NCI-H2171 (cell line): ENCODE measurements at regions not wholly inside any gene's neighbourhood (a gene's known extent, or its start where the extent isn't known, plus 50 kb on each side); places are given as distances from the start of the nearest gene placed in this dataset.

ENCODE experiments used
- DNase-seq: peaks from one replicate; lab custom pipeline; 2025; lab: John Stamatoyannopoulos, UW

DNA sequence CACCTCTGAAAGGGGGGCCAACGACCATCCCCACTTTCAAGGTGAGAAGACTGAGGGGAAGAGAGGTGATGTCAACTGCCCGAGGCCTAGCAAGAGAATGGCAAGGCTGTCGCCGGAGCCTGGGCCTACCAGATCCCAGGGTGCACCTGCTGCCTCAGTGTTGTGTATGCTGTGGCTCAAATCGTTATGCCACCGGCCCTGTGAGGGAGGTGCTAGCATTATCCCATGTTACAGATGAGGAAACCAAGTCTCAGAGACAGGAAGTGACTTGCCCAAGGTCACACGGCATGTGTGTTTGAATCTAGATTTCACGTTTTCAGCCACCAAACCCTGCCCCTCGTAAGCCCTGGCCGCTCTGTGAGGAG is 152.5 kb downstream of the CEBPB start:
- DNase-seq, result no peak

DNA sequence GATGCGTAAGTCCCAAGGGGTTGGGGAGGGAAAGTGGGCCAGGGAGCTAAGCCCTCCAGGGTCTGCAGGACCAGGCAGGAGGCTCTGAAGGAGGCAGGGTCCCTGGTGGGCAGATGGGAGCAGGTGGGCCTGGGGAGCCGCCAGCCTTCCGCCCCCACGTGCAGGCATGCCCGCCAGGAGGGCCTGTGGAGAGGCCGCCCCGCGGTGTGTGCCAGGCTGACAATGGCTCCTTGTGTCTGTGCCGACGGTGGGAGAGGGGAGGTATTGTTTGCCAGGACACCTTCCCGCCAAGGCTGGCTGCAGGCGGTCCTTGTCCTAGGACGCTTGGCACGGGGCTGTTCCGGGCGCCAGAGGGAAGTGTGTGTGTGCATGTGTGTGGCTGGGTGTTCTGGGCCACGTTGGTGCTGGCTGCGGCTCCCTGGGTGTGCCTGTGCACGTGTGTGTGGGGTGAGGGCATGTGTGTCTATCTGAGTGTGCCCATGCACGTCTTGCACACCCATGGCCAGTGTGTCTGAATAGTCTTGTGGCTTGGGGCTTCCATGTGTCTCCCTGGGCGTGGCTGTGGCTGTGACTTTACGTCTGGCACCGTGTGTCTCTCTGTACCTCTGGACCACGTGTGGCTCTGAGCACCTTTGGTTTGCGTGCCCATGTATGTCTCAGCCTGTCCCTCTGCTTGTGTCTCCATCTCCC is 153.0 kb downstream of the CEBPB start:
- DNase-seq, result no peak

- DNase-seq, result no peak
Observed at GRCh38 chr20:50344232-50345071, 153.8 kb downstream of the CEBPB start.

GRCh38 chr20:50345712-50346373 is 155.2 kb downstream of the CEBPB start:
- DNase-seq, result no peak

DNA sequence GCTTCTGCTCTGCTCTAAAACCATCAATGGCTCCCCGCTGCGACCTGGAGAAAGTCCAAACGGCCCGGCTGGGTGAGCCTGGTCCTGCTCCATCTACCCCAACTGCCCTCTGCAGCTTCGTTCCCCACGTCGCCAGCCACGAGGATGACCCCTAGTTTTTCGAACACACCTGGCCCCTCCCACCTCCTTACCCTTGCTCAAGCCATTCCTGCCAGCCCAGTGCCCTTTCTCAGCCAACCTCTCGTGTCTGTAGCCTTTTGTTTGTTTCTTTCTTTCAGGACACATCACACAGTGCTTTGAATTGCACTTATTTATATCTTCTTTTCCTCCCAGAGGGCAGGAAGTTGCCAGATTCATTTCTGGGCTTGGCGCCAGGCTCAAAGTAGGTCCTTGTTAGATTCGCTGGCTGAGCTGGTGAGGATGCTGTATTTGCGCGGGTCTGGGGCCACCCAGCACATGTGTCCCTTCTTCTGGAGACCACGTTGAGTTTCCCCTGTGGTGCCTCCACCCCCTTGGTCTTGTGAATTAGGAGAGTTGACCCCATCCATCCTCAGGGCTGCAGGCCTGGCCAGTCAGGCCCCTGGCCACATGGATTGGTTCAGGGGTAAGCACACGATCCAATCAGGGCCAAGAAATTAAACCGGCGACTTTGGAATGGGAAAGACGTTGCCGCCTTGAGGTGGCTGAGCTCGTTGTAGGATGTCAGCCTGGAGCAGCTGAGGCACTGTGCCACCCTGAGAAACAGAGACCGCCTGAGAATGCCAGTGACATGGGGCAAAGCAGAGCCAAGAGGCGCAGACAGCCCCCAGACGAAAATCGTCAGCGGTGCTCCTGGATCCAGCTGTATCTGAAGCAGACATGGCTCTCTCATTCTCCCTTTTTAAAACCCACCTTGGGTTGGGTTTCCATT is 156.0 kb downstream of the CEBPB start:
- peak; percentile 72 for DNase-seq

DNA sequence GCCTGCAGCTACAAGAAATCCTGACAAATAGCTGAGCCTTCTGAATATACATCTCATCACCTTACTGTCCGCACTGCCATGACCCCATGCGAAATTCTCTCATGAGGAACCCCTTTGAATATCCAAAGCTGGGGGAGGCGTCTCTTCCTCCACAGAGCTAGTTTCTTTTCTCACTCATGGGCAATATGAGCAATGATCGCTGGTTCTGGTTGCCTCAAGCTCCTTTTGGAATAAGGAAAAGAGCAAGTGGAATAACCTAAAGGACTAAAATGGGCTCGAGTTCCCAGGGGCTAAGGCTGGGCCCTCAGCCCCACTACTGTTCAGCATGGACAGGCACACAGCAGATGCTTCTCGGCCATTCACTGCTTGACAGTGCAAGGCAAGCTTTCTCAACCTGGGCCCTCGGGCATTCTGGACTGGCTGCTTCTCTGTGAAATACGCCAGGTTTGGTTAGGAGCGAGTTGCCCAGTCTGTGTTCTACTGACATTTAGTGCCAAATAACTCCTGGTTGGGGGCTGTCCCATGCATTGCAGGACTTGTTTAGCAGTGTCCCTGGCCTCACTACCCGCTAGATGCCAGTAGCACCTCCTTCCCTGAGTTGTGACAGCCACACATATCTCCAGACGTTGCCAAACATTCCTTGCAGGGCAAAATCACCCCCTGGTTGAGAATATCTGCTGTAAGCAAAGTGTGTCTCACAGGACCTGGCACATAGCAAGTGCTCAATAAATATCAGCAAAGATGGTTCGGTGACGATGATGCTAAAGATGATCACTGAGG is 156.8 kb downstream of the CEBPB start:
- DNase-seq, result no peak

DNA sequence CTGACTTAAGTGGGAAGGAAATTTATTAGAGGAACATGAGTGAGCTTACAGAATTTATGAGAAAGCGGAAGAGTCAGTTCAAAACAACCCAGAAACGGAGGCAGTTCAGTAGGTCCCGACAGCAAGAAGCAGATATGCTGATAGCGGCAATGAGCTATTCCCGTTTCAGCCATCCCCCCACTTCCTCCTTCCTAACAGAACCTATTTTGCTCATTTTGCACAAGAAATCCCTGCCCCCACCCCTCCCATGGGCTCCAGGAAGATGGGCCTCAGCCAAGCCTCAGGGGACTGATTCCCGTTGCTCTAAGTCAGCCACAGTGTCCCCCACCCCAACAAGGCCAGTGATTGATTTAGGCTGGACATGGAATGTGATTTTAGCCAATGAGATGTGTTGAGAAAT is 157.5 kb downstream of the CEBPB start:
- no peak for DNase-seq

DNA sequence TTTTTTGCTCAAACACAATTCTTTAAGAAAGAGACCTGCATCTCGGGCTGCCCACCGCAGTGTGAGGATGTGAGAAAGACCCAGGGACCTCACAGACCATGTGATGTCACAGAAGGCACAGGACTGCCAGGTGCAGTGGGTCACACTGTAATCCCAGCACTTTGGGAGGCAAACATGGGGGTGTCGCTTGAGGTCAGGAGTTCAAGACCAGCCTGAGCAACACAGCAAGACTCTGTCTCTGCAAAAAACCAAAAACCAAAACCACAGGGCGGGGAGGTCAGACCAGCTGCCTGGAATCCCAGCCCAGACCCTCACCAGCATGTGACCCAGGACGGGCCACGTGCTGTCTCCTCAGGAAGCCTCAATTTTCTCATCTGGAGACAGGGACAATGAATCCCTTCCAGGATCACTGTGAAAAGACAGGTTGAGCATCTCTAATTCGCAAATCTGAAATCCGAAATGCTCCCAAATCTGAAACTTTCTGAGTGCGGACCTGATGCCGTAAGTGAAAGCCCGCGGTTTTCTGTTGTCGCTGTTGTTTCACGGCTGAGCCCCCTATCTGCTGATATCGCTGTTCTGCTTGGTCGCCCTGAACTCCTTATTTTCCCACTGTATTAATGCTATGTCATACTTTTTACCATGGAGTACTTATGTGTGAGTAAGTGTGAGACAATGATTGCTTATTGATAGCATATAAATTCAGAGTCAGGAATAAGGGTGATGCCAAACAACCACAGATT is 159.5 kb upstream of the PTPN1 start:
- no peak for DNase-seq

GRCh38 chr20:50351541-50351940 is 158.6 kb upstream of the PTPN1 start:
- no peak for DNase-seq

DNA sequence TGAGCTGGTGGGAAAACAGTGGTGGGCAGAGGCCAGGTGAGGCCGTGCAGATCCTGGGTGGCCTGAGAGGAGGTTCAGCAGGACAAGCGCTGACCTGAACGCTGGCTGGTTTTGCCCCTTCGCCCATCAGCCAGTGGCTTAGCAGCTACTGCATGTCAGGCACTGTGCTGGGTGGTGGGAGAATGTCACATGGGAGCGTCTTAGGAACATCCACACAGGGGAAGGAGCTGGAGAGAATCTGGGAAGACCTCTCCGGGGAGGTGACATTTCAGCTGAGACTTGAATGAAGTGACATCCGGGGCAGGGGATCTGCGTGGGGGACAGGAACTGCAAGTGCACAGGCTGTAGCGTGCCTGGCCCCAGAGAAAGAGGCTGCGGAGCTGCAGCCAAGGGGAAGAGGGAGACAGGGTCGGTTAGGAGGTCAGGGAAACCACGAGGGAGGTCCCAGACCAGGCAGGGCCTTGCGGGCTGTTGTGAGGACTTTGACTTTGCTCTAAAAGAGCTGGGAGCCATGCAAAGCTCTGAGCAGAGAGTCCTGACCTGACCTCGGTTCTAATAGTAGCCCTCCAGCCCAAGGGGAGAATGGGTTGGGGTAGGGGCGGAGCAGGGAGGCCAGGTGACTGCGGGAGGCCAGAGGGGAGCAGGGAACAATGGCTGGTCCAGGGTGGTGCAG is 156.8 kb upstream of the PTPN1 start:
- no peak for DNase-seq

DNA sequence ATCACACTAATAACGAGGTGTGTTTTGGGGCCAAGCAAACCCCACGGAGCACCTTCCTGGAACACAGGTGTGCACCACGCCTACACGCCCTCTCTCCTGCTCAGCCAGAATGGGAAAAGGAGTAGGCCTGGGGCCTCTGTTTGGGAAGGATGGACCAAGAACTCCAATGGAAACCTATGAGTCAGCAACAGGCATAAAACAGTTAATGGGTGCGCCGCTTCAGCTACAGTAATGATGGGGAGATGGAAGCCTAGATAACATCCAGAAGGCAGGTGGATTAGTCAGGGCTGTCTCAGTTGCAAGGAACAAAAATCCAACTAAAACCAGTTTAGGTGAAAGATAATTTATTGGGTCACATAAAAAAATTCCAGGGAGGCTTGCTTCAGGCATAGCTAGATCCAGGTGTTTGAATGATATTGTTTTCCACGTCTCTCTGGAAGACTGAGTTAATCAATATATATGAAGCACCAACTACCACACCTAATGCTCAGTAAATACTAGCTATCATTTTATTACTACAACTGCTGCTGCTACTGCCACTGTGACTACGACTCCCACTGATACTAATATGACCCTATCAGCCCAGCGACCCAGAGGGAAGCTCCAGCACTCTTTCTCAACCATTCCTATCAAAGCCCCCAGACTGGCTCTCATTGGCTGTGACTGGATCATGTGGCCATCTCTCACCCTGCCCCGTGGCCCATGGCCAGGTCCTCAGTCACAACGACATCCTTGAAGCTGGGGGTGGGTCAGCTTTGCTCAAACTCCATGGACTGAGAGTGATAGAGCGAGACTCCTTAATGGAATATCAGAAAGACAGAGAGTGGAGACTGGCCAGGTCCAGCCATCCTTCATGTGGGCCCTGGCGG is 155.2 kb upstream of the PTPN1 start:
- DNase-seq, result no peak

DNA sequence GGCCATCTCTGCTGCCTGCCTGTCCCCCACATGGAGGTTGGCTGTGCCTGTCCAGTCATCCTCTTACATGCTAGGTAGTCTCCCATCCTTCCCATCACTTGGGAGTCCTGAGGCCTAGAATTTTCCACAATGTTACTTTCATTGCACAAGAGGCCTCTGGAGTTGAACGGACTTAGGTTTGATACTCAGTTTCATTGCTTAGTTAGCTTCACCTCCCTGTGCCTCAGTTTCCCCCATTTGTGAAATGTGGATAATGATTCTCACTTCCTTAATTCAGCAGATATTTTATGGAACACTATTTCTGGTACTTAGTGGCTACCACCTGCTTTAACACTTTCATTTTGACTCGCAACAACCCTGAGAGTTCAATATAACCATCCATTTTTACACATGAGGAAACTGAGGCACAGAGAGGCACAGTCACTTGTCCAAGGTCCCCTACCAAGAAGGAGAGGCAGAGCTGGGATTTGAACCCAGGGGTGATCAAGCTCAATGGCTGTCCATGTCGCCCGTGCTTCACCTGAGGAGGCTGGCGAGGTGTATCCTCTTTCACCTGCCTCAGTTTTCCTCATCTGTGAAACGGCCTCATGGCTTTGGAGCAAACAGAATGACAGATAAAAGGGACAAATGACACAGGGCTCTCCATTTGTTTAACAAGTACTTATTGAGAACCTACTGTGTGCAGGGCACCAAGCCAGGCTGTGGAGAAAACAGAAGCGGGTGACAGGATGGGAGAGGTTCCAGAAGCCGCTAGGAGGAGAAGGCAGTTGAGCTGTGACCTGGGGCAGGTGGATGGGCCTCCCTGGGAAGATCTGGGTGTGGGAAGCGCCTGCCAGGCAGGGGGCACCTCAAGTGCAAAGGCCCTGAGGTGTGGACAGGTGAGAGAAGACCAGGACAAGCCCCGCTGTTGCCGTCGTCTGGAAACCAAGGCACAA is 154.3 kb upstream of the PTPN1 start:
- DNase-seq, result no peak

- DNase-seq, result peak; percentile 89
Observed at GRCh38 chr20:50356525-50356885, 153.7 kb upstream of the PTPN1 start.

DNA sequence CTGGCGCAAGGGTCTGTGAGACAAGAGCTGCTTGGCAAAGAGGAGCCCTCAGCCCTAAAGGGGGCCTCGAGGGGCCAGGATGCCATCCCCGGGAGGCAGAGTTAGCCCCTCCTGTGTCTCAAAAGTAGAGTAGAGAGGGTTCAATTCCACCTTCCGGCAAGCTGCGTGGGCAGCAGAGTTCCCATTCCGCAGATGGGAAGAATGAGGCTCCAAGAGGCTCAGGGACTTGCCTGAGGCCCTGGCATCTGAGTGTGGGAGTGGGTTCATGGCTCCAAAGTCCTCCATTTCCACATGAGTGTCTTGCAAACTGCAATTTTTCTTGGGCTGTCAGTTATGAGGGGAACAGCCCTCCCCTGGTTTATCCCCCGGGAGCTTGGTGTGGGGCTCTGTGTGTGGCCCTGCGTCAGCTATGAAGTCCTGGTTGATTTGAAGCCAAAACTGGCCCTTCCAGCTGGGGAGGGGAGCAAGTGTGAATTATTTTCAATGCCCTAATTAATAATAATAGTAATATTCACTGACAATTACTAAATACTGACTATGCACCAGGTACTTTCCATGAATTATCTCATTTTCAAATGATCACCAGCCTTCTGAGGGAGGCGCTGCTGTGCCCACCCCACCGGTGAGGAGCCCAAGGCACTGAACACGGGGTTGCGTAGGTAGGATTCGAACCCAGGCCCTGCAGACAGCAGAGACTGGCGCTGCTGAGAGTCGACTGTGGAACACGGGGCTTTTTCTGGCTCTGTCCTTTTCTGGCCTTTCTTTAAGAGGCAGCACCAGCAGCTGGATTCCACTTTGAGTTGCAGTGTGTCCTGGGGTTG is 153.0 kb upstream of the PTPN1 start:
- no peak for DNase-seq

DNA sequence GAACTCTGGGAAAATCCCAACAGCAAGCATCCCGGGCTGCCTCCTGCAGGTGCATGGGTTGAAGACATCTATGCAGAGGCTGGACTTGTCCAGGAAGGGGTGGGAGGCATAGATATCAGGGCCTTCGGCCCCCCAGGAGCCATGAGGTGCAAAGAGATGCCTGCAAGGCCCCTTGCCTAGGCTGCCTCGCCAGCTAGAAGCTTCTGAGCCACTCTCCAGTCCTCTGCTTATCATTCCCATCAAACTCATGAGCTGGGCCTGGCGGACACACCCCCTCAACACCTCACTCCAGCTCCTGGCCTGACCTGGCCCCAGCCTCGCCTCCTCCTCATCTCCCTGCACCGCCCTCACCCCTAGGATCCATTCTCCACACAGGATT is 152.4 kb upstream of the PTPN1 start:
- no peak for DNase-seq

- DNase-seq, result no peak
Observed at GRCh38 chr20:50358166-50358565, 152.0 kb upstream of the PTPN1 start.

DNA sequence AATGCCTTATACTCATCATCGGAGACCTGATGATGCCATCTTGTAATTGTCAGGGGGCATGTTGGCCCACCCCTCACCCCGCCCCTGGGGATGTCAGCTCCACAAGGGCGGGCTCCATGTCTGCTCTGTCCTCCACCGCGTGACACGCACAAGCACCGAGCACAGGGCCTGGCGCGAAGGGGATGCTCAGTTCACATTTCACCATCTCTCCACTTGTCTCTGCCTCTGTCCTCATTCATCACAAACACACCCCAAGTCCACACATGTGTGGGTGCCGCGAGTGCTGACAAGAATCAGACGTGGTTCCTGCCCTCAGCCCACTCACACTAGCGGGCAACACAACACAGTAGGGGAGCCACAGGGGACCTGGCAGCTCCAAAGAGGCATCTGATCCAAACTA is 151.2 kb upstream of the PTPN1 start:
- no peak for DNase-seq
